ENCODE measurements at regions not wholly inside any gene's neighbourhood (a gene's known extent, or its start where the extent isn't known, plus 50 kb on each side); places are given as distances from the start of the nearest gene placed in this dataset.
A peak's percentile ranks its signal among the peaks of the same experiment; 100 is the strongest.

GRCh38 chr2:117717072-117717471 is 97.4 kb upstream of the DDX18 start:
- no peaks in the 10 kb centered on the region for H3K36me3 ChIP-seq
- no peak overlapping the region for H3K9ac ChIP-seq
- no peak overlapping the region for H3K27ac ChIP-seq
- H3K4me2 ChIP-seq = no peak overlapping the region
- H3K4me3 ChIP-seq = no peak overlapping the region
- peaks cover 0 to 10% (median 2%) of the 10 kb centered on the region in 11 experiments; a peak in 8 of 22 replicates for H3K9me3 ChIP-seq (replicated peaks in 1 of 11)
- no peaks in the 10 kb centered on the region for H3K27me3 ChIP-seq
- no peak for TF ChIP-seq Cebpa-rat (IDR thresholded peaks at IDR 0.05)
- no peaks in the 10 kb centered on the region for H4K20me1 ChIP-seq
- peaks cover 0 to 23% (median 14%) of the 10 kb centered on the region in 10 experiments; a peak in 14 of 20 replicates for H3K4me1 ChIP-seq

GRCh38 chr2:117718048-117718447 is 96.4 kb upstream of the DDX18 start:
- Histone ChIP-seq H3K4me1 (peaks cover 0 to 30% (median 18%) of the 10 kb centered on the region in 10 experiments; a peak in 14 of 20 replicates), H3K27me3 (no peaks in the 10 kb centered on the region)

DNA sequence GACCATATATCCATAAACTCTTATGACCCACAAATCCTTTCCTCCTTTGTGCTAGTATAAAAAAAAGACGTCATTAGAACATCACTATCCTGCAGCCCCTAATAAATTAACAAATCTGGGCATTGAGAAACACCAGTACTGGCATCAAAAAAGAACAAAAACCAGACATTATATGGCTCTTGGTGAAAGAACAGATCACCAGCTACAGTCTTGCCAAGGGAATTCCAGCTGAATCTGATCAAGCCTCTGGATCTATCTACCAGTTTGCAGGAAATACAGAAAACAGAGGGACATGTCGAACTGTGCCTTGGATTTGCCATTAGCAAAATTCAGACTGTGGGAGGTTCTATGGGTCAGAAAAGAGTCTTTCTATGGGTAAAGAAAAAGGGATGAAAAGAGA is 93.7 kb upstream of the DDX18 start:
- Histone ChIP-seq H3K4me3 (no peak overlapping the region), H3K9me3 (replicated peaks in 1 of 11) (peaks cover 0 to 5% (median 0%) of the 10 kb centered on the region in 11 experiments; a peak in 2 of 22 replicates), H3K36me3 (no peaks in the 10 kb centered on the region), H3K27me3 (no peaks in the 10 kb centered on the region), H3K4me1 (peaks cover 0 to 28% (median 18%) of the 10 kb centered on the region in 10 experiments; a peak in 14 of 20 replicates), H3K9ac (no peak overlapping the region), H4K20me1 (no peaks in the 10 kb centered on the region), H3K27ac (no peak overlapping the region), H3K4me2 (no peak overlapping the region)
- no peak for TF ChIP-seq Cebpa-rat (IDR thresholded peaks at IDR 0.05)

More at GRCh38 chr2:117718048-117718447, 96.4 kb upstream of the DDX18 start:
- H3K36me3 ChIP-seq = no peaks in the 10 kb centered on the region
- no peak overlapping the region for H3K27ac ChIP-seq
- no peak for TF ChIP-seq Cebpa-rat (IDR thresholded peaks at IDR 0.05)
- H3K9me3 ChIP-seq (replicated peaks in 1 of 11) = peaks cover 0 to 5% (median 0%) of the 10 kb centered on the region in 11 experiments; a peak in 2 of 22 replicates
- no peak overlapping the region for H3K4me3 ChIP-seq
- H3K9ac ChIP-seq = no peak overlapping the region
- no peaks in the 10 kb centered on the region for H4K20me1 ChIP-seq
- H3K4me2 ChIP-seq = peak overlapping the region in 8 of 11 experiments; percentile 16 to 49 (median 42); a peak in 13 of 22 replicates

DNA sequence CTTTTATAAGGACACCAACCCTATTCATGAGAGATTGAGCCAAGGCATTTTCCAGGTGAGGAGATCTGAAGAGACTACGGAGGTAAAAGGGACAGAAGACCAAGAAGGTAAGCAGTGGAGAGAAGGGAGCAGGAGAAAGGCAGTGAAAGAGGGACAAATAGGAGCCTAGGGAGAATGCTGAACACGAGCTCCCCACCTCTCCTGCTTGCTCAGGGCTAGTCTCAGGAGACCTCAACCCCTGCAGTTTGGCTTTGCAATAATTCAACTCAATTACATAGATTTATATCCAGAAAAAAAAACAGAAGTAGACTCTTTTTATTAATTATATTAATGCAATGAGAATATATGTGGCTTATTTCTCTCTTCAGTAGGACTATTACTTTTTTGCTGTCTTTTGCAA is 91.0 kb upstream of the DDX18 start:
- no peak overlapping the region for H3K27ac ChIP-seq
- H3K27me3 ChIP-seq = no peaks in the 10 kb centered on the region
- no peak overlapping the region for H3K4me2 ChIP-seq
- no peak for TF ChIP-seq Cebpa-rat (IDR thresholded peaks at IDR 0.05)
- H3K4me3 ChIP-seq = no peak overlapping the region
- no peak overlapping the region for H3K9ac ChIP-seq
- H4K20me1 ChIP-seq = no peaks in the 10 kb centered on the region
- H3K4me1 ChIP-seq = peaks cover 0 to 22% (median 13%) of the 10 kb centered on the region in 10 experiments; a peak in 14 of 20 replicates
- H3K36me3 ChIP-seq = no peaks in the 10 kb centered on the region
- peaks cover 0 to 5% (median 0%) of the 10 kb centered on the region in 11 experiments; a peak in 2 of 22 replicates for H3K9me3 ChIP-seq (replicated peaks in 1 of 11)

DNA sequence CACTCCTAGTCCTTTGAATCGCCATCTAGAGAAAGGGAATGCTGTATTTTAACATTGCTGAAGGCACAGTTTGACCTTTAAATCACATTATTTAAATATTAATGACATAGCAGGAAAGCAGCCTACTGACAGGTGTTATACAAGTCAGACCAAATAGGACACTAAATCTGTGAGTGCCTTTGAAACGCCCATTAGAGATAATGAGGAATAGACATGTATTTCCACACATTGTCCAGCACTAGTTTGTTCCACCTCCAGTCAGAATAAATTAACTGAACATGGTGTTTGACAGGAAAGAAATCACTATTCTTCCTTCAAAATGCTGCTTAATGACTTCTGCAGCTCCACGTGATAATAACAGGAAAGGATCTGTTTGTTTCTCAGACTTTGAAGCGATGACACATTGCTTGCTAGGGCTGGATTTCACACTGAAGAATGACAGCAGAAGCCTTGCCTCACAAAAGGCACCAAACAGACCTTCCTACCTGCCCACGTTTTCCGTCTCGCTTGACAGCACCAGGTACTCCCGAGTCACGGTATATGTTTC is 90.5 kb upstream of the DDX18 start:
- no peak overlapping the region for H3K9ac ChIP-seq
- H3K4me1 ChIP-seq = peaks cover 0 to 17% (median 8%) of the 10 kb centered on the region in 10 experiments; a peak in 12 of 20 replicates
- H4K20me1 ChIP-seq = no peaks in the 10 kb centered on the region
- no peaks in the 10 kb centered on the region for H3K36me3 ChIP-seq
- no peak overlapping the region for H3K4me2 ChIP-seq
- peaks cover 0 to 5% (median 0%) of the 10 kb centered on the region in 11 experiments; a peak in 2 of 22 replicates for H3K9me3 ChIP-seq (replicated peaks in 1 of 11)
- H3K27ac ChIP-seq = no peak overlapping the region
- H3K4me3 ChIP-seq = no peak overlapping the region
- TF ChIP-seq Cebpa-rat (IDR thresholded peaks at IDR 0.05) = no peak
- no peaks in the 10 kb centered on the region for H3K27me3 ChIP-seq

- no peak overlapping the region for H3K9ac ChIP-seq
- no peak overlapping the region for H3K27ac ChIP-seq
- no peaks in the 10 kb centered on the region for H4K20me1 ChIP-seq
- H3K9me3 ChIP-seq (replicated peaks in 1 of 11) = peaks cover 0 to 2% (median 0%) of the 10 kb centered on the region in 11 experiments; a peak in 2 of 22 replicates
- H3K4me2 ChIP-seq = no peak overlapping the region
- TF ChIP-seq Cebpa-rat (IDR thresholded peaks at IDR 0.05) = no peak
- no peaks in the 10 kb centered on the region for H3K36me3 ChIP-seq
- peaks cover 0 to 10% (median 6%) of the 10 kb centered on the region in 10 experiments; a peak in 10 of 20 replicates for H3K4me1 ChIP-seq
- H3K4me3 ChIP-seq = no peak overlapping the region
- H3K27me3 ChIP-seq = no peaks in the 10 kb centered on the region
Measured at GRCh38 chr2:117726747-117727146, 87.7 kb upstream of the DDX18 start.

- Histone ChIP-seq H3K4me1 (peaks cover 0 to 7% (median 0%) of the 10 kb centered on the region in 10 experiments; a peak in 5 of 20 replicates), H3K4me3 (no peak overlapping the region), H3K9me3 (replicated peaks in 1 of 11) (no peaks in the 10 kb centered on the region), H3K27me3 (no peaks in the 10 kb centered on the region), H3K9ac (no peak overlapping the region), H3K27ac (no peak overlapping the region), H3K4me2 (no peak overlapping the region), H4K20me1 (no peaks in the 10 kb centered on the region), H3K36me3 (no peaks in the 10 kb centered on the region)
- no peak for TF ChIP-seq Cebpa-rat (IDR thresholded peaks at IDR 0.05)
Measured at GRCh38 chr2:117737846-117738245, 76.6 kb upstream of the DDX18 start.

DNA sequence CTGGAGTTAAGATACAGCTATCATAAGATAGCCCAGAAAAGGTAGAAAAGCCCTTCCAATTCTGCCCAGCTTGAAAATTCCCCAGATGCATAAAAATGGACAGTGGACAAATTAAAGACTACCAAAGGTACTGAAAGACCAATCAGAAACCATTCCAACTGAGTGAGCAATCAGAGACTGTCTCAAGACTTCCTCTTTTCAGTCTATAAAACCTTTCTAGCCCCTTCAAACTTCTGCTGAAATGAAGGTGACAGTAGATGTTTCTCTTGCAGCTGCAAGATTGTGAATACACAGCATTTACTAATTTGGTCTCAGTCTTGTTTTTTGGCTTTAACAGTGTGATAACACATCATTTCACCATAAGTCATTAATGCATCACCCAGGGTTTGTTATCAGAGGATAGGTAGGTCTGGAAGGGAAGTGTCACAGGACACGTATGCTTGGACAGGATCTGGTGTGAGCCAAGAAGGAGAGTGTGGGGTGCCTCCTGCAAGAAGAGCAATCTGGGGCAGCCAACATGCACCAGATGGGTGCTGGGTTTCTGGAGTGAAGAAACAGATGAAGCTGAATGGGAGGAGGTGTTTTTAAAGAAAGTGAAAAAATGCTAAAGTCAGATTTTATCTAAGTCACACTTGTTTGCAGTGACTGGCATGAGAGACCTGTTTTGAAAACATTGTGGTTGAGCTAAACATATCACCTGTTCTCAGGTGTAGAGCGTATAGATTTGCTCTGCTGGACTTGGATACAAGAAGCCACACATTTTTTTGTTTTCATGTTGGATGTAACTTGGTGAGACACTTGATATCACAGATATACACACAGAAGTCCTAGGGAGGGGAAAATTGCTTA is 75.3 kb upstream of the DDX18 start:
- no peak overlapping the region for H3K9ac ChIP-seq
- H3K36me3 ChIP-seq = no peaks in the 10 kb centered on the region
- no peaks in the 10 kb centered on the region for H4K20me1 ChIP-seq
- no peak overlapping the region for H3K27ac ChIP-seq
- no peak for TF ChIP-seq Cebpa-rat (IDR thresholded peaks at IDR 0.05)
- no peak overlapping the region for H3K4me3 ChIP-seq
- H3K27me3 ChIP-seq = no peaks in the 10 kb centered on the region
- no peaks in the 10 kb centered on the region for H3K9me3 ChIP-seq (replicated peaks in 1 of 11)
- H3K4me1 ChIP-seq = peaks cover 0 to 10% (median 0%) of the 10 kb centered on the region in 10 experiments; a peak in 5 of 20 replicates
- H3K4me2 ChIP-seq = no peak overlapping the region

- Histone ChIP-seq H3K4me3 (no peak overlapping the region), H3K9me3 (replicated peaks in 1 of 11) (no peaks in the 10 kb centered on the region), H3K27ac (no peak overlapping the region), H3K4me2 (no peak overlapping the region), H3K9ac (no peak overlapping the region), H3K27me3 (no peaks in the 10 kb centered on the region), H3K36me3 (no peaks in the 10 kb centered on the region), H4K20me1 (no peaks in the 10 kb centered on the region), H3K4me1 (peaks cover 0 to 10% (median 0%) of the 10 kb centered on the region in 10 experiments; a peak in 5 of 20 replicates)
- no peak for TF ChIP-seq Cebpa-rat (IDR thresholded peaks at IDR 0.05)
Measured at GRCh38 chr2:117745537-117745936, 69.0 kb upstream of the DDX18 start.

Measured in BLaER1 treated with 17β-estradiol and CSF1 and Interleukin-3, amounts not matched to agents 10 nM and 100 nM (cell line).